ENCODE measurements at regions not wholly inside any gene's neighbourhood (a gene's known extent, or its start where the extent isn't known, plus 50 kb on each side); places are given as distances from the start of the nearest gene placed in this dataset.

DNA sequence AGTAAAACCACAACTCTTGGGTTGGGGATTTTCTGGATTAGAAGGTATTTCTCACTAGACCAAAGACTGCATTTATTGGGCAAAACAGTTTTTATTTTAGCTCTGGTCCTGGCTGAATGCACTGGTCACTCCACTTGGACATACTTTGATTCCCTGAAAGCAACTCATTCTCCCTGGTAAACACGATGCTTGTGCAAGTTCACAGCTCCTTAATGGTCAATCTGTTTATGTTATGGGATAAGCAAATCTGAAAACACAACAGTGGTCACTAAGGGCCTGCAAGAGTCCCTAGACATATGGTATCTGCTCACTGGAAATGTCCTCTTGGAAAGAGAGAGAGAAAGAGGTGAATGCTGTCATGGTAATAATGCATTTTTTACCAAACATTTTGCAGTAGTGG lies 559.8 kb downstream of the CDH26 start:
- TF ChIP-seq, protein P1, sequence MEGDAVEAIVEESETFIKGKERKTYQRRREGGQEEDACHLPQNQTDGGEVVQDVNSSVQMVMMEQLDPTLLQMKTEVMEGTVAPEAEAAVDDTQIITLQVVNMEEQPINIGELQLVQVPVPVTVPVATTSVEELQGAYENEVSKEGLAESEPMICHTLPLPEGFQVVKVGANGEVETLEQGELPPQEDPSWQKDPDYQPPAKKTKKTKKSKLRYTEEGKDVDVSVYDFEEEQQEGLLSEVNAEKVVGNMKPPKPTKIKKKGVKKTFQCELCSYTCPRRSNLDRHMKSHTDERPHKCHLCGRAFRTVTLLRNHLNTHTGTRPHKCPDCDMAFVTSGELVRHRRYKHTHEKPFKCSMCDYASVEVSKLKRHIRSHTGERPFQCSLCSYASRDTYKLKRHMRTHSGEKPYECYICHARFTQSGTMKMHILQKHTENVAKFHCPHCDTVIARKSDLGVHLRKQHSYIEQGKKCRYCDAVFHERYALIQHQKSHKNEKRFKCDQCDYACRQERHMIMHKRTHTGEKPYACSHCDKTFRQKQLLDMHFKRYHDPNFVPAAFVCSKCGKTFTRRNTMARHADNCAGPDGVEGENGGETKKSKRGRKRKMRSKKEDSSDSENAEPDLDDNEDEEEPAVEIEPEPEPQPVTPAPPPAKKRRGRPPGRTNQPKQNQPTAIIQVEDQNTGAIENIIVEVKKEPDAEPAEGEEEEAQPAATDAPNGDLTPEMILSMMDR (IDR thresholded peaks at IDR 0.05; ENCODE audit: insufficient read depth, low read depth, low read length) = no peak
- TF ChIP-seq EZH2 (IDR thresholded peaks at IDR 0.05; ENCODE audit: insufficient read depth, low read length) = no peak

Data from astrocyte (in vitro differentiated cells and primary cell).